Stromal cell of bone marrow (primary cell): ENCODE measurements at regions not wholly inside any gene's neighbourhood (a gene's known extent, or its start where the extent isn't known, plus 50 kb on each side); places are given as distances from the start of the nearest gene placed in this dataset.

Experiments used
- DNase-seq: peaks from one replicate; pipeline ENCODE4 v3.0.0-alpha.2; 2012; ENCODE audit warnings: low read depth

DNA sequence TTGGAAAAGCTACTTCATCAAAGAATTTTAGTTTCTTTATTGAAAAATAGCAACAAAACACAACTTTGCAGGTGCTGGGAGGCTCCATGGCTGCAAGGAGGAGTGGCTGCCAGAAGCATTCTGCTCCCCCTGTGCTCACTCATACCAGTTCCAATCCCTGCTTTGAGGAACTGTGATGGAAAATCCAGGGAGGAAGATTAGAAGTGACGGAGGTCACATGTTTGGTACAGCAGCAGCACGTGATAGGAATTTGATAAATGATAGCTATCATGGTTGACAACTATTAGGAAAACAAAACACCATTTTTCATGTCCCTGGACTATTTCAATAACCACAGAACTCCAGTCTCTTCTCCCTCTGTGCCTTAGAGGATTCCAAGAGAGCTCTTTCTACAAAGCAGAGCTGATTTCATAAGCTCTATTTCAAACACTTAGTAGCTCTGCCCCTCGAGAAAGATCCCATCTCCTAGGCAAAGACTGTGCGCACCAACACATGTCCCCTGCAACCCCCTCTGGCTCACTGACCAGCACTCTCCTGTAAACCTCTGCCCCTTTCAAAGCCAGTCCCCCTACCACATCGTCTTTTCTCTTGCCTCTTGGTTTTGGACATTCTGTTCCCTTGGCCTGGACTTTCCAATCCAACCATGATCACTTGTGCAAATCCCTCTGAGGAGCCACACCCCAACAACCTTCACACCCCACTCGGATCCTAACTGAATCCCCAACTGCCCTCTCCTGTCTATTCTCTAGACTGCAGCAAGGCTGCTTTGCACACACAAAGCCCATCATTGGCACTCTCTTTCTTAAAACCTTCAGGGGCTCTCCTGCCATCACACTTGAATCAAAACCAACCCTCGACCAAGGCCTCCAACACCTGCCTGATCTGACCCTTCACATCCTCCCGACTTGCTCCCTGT, 352.4 kb upstream of the PKDCC start:
- no peak for DNase-seq

DNA sequence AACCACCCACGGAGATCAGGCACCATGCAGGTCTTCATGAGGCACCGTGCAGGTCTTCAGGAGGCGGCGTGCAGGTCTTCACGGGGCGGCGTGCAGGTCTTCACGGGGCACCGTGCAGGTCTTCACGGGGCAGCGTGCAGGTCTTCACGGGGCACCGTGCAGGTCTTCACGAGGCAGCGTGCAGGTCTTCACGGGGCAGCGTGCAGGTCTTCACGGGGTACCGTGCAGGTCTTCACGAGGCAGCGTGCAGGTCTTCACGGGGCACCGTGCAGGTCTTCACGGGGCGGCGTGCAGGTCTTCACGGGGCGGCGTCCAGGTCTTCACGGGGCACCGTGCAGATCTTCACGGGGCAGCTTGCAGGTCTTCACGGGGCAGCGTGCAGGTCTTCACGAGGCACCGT, 350.4 kb upstream of the PKDCC start:
- DNase-seq: no peak

DNA sequence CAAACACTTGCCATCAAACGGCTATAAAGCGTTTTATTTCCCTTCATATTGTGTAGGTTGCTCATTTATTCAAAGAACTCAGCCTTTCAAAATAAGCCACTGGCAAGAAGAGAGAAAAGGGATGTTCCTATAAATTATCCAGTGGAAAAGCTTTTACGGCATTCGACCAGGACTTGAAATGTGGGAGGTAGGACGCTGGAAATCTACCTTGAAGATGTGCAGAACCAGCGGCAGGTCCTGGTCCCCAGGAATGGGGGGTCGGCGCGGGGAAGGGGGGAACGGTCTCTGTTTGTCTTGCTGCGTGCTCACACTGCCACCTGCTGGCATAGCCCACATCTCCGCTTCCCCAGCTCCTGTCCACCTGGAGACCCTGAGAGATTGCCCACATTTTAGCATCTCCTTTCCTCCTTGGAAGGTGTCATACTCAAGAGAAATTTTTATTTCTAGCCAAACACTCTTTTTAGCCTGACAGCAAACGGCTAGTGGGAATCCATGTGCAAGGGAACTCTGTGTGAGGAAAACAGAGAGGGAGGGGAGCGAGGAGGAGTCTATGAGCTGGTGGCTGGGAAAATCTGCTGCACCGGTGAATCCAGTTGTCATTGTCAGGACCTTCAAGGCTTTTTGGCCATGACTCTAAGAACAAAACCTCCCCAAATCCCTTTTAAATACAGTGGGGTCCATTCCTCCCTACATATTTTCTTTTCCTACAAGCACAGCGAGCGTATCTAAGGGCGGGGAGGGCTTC, 349.0 kb upstream of the PKDCC start:
- no peak for DNase-seq

DNA sequence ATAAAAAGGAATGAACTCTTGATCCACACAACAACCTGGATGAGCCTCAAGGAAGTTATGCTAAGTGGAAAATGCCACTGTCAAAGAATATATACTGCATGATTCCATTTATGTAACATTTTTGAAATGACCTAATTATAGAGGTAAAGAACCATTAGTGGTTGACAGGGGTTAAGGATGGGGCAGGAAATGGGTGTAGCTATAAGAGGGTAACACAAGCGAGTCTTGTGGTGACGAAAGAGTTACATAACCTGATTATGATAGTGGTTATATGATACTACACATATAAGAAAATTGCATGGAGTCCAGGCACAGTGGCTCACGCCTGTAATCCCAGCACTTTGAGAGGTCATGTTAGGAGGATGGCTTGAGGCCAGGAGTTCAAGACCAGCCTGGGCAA, 346.6 kb upstream of the PKDCC start:
- DNase-seq: no peak

GRCh38 chr2:41703123-41703522, 344.7 kb upstream of the PKDCC start:
- DNase-seq: no peak

DNA sequence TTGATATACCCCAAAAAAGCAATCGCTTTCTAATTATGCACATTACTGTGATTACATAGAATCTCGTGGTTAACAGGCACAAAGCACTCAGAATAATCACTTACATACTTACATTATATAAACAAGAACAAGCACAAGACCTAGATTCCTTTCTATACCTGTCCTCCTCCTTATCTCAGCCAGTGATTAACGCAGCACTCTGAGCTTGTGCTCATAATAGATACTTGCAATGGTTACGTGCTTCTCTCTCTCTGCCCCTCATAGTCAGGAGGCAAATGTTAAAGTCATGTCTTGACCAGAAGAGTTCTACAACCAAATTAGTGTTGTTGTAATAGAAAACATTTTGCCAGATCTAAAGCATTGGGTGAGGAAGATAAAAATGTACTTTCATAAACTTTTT, 342.2 kb upstream of the PKDCC start:
- DNase-seq: no peak

GRCh38 chr2:41706286-41706685, 341.5 kb upstream of the PKDCC start:
- DNase-seq: no peak

GRCh38 chr2:41707790-41708451, 339.9 kb upstream of the PKDCC start:
- DNase-seq: no peak

- DNase-seq: no peak
Measured at GRCh38 chr2:41709702-41710599, 337.9 kb upstream of the PKDCC start.

DNA sequence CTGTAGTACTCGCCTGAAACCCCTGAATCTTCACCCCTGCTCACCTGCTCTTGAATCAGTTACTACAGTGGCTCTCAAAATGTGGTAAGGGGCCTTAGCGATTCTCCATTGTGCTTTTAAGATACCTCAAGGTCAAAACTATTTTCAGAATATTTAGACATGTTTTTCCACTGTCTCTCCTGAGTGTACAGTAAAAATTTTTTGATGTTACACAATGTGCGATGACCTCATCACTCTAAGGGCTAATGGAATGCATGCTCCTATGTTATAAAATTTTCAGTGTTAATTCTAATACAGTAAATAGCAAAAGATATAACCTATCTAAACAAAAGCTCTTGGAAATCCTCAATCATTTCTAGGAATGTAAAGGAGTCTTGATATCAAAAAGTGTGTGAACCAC, 336.9 kb upstream of the PKDCC start:
- DNase-seq: no peak

DNA sequence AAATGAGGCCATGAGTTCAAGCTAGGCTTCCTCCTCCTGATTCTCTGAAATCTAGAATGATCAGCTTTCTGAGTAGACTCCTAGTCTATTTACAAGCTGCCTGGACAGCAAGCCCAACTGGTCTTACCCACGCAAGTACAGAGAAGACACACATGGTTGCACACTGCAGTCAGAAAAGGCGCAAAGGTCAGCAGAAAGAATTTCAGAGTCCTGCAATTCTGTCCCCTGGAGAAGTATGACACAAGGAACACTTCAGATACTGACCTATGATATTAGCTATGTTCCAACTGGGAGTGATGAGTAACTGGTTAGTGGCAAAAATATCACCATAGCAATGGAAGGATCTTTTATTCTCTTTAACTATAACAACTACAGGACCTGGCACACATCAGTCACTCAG, 336.1 kb upstream of the PKDCC start:
- DNase-seq: no peak

GRCh38 chr2:41716497-41716896, 331.3 kb upstream of the PKDCC start:
- DNase-seq: no peak

DNA sequence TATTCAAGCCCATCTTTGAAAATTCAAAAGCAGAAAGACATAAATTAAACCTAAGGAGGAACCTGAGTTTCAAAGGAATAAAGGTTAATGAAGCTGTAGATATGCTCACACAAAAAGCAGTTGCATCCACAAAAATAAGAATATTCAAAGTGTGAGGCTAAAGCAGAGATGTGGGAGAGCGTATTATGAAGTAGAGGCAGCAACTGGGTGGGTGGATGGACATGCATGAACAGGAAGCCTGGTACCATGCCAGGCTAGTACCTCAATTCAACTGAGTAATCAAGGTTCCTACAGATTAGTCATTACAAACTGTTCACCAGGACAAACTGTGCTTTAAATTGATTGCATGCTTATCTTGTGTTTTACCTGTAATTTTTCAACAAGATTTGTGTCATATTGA, 330.0 kb upstream of the PKDCC start:
- DNase-seq: no peak

DNA sequence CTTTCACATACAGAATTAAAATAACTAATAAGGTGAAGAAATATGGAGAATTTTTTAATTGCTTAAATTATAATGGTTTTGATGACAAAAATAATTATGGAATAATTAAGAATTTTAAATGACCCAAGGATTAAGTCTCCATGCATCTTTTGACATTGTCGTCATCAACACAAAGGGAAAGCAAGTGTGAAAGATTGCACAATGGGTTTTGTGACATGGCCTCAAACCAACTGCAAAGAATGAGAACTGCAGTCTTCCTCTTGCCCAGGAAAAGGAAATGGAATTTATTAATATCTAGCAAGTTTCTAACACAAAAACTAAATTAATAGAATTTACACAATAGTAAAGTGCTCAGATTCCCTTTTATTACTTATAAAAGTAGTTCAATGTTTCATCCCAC, 329.1 kb upstream of the PKDCC start:
- no peak for DNase-seq

DNA sequence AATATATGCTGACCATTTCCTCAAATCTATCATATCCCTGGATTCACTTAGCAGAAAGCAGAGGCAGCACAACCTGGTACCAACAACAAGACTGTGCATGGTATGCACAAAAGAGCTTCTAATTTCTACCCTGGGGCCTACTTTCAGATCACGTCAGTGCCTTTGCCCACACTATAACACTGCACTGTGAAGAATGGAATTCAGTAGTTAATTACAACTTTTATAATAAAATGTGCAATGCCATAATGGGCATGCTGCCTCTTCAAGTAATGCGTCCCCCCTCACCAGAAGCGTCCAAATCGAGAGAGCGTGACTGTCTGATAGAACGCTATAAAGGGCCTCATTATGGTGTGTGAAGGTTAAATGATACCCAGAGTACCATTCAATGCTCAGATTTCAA, 328.1 kb upstream of the PKDCC start:
- no peak for DNase-seq

DNA sequence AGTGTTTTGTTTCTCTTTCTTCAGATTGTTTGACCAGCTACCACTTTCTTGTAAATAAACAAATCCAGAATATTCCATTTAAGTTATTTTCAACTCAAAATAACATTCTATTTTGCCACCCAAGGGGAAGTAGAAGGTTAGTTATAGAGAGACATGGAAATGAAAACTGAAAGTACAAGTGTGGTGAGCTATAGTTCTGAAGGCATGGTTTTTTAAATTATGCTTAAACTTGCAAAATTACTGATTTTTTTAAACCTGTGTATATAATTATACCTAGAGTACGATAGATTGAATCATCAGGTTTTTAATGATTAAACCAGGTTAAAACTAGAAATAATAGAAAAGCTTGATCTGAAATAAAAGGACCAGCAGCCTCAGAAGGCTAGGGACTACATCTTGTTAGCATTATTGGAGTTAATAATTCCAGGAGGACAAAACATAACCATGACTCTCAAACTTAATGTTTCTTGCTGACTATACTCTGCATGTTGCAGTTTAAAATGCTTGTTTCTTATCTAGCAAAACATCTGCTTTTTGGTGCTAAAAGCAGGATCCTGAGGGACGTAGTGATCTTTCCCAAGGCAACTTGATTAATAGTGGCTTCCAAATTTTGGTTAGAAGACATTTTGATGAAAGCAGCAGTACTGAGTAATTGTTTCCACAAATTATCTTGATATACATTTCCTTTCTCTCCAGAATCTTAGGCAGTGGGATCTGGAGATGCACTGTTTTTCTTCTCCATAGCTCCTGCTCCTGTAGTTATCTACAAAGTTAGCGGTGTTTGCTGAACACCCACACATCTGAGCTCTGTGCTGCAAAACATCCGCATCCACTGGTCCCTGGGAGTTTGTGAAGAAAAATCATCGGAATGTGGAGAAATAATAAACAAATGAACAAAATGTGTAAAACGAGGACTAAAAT, 327.2 kb upstream of the PKDCC start:
- no peak for DNase-seq

DNA sequence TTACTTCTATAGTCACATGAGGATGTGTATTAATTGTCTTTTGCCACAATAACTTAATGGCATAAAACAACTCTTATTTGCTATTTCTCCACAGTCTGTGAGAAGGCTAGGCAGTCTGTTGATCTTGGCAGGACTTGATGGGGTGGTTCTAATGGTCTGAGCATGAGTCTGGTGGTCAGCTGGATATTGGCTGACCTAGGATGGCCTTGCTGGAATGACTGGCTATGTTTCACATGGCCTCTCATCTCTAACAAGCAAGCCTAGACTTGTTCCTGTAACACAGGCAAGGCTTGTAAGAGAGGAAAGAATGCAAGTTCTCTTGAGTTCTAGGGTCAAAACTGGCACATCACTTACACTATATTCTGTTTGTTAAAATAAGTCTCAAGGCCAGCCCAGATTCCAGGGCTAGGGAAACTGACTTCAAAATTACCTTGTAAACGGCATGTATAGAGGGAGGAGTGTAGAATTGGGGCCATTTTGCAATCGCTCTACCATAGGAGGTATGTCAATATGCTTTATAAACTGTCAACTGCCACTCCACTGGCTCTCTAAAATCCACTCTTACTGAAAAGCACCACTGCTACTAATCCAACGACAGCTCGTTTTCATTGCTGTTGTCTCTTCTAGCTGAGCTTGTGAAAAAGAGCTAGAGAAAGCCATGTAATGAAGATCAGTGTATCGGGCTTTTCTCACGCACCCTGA, 325.0 kb upstream of the PKDCC start:
- peak; percentile 94 for DNase-seq

DNA sequence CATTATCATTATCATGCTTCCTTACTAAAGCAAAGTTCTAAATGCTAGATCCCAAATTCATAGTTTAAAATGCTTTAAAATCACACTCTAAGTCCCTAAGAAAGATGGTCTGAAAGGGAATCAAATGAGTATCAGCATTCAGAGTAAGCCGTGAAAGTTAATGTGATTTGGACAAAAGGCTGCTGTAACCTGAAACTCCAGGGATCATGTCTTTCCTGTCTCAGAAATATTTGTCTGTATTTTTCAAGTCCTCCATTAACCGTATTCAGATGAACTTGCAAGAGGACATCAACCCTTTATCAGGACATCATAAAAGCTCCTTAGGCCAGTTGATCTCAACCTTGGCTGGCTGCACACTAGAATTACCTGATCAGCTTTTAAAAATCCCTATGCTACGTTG, 324.3 kb upstream of the PKDCC start:
- no peak for DNase-seq

GRCh38 chr2:41724465-41724864, 323.4 kb upstream of the PKDCC start:
- no peak for DNase-seq

- DNase-seq: no peak
Measured at GRCh38 chr2:41725901-41726300, 321.9 kb upstream of the PKDCC start.
